IPS-18c (cell line): ENCODE measurements at regions not wholly inside any gene's neighbourhood (a gene's known extent, or its start where the extent isn't known, plus 50 kb on each side); places are given as distances from the start of the nearest gene placed in this dataset.

Source experiments
- H3K4me3 ChIP-seq: 2 replicates; pipeline ENCODE4 v1.7.0; 2013; ENCODE audit warnings: low read depth, mild to moderate bottlenecking, low read length, moderate library complexity; ENCODE audit not compliant: insufficient read depth
- H3K9me3 ChIP-seq: one replicate; pipeline ENCODE4 v1.6.1; 2013; ENCODE audit warnings: mild to moderate bottlenecking, low read length, moderate library complexity; ENCODE audit not compliant: control insufficient read depth, insufficient read depth

- H3K9me3 ChIP-seq: peaks cover 2% of the 10 kb centered on the region
- no peak overlapping the region for H3K4me3 ChIP-seq
Observed at GRCh38 chr5:2277886-2278285, 395.2 kb upstream of the IRX4 start.

DNA sequence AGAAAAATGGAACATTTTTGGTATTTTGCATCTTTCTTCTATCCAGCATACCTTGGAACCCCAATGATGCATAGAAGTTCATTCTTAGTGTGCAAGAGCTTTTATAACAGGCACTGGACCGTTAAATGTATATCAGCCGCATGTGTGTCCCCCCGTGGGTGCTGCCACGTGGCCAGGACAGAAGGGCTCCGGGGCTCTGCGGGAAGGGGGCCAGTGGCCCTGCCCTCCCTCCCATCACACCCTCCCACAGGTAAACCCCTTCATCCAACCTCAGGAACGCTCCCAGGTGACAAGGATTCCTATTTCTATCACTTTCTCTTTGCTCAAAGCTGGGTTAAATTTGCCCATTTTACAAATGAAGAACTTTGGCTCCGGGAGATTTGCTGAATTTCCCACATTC, 393.4 kb upstream of the IRX4 start:
- Histone ChIP-seq H3K4me3 (no peak overlapping the region), H3K9me3 (peaks cover 2% of the 10 kb centered on the region)

DNA sequence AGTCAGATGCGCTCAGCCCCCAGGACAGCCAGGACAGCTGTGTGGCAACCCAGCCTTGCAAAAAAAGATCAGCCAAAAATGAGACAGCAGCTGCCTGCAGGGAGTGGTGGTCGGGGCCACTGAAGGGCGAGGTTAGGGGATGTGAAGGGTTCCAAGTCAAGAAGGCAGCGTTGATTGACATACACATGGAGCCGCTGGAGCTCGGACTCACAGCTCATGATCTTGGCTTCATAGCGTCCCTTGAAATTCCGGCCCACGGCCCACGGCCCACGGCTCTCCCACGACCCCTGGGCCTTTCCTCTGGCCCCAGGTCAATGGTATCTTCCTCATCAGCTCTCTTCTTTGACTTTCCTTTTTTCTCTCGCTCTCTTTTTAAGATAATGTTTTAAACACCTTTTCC, 390.0 kb upstream of the IRX4 start:
- H3K9me3 ChIP-seq: no peaks in the 10 kb centered on the region
- H3K4me3 ChIP-seq: no peak overlapping the region

- H3K4me3 ChIP-seq: no peak overlapping the region
Observed at GRCh38 chr5:2272039-2272438, 389.3 kb upstream of the IRX4 start.

GRCh38 chr5:2271316-2271715, 388.6 kb upstream of the IRX4 start:
- H3K9me3 ChIP-seq: no peaks in the 10 kb centered on the region
- no peak overlapping the region for H3K4me3 ChIP-seq

More at GRCh38 chr5:2272039-2272438, 389.3 kb upstream of the IRX4 start:
- no peaks in the 10 kb centered on the region for H3K9me3 ChIP-seq

- H3K9me3 ChIP-seq: no peaks in the 10 kb centered on the region
- H3K4me3 ChIP-seq: no peak overlapping the region
Observed at GRCh38 chr5:2270467-2270866, 387.7 kb upstream of the IRX4 start.

DNA sequence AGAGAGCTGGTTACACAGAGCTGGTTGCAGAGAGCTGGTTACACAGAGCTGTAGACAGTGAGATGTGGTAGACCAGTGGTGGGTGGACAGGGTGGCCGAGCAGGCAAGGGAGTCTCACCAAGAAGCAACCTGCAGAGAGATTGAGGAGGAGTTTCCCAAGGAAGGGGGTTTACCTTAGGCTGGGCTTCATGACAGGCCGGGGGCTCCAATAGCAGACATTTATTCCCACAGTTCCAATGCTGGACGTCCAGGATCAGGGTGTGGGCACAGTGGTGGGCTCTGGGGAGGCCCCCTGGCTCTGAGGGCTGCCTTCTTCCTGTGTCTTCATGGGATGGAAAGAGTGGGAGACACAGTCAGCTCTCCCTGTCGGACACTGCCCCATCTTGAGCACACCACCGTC, 386.9 kb upstream of the IRX4 start:
- H3K9me3 ChIP-seq: no peaks in the 10 kb centered on the region
- H3K4me3 ChIP-seq: no peak overlapping the region

DNA sequence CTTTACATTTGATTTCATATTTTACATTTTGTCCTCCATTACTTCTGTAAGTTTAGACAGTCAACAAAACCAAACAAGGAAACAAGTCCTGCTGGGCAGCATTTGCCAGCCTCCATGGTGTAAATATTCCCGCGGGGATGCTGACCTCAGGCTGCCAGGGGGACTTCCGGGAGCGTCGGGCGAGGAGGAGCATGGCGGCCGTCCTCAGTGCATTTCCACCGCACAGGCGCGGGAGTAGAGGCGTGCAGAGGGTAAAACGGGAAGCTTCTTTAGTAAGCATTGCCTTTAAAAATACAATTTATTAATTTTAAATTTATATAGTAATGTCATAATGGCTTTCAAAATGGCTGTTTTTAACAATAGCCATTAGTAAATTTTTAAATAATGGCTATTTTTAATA, 385.3 kb upstream of the IRX4 start:
- Histone ChIP-seq H3K9me3 (no peaks in the 10 kb centered on the region), H3K4me3 (no peak overlapping the region)

DNA sequence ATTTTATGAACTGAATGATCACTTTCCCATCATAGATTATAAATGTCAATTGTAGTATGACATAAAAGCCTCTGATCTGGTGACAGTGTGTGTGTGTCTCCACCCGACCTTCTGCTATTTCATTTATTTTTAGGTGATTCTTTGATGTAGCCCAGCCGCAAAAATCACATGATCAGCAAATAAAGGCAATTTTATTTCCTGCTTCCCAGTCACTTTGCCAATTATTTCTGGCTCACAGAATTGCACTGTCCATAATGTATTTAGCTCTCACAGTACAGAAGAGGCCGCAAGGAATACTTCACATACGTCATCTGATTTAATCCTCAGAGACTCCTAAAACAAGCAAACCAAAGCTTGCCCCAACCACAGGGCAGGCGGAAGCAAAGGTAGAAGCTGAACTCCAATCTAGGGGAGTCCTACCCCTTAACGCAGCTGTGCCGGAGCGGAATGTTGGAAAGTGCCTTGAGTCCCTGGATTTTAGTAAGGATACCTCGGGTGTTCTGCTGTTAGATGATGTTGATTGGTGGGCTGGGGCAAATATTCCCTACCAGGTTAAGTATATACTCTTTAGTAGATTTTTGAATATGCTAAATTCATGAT, 384.0 kb upstream of the IRX4 start:
- no peak overlapping the region for H3K4me3 ChIP-seq
- H3K9me3 ChIP-seq: no peaks in the 10 kb centered on the region

- no peak overlapping the region for H3K4me3 ChIP-seq
- no peaks in the 10 kb centered on the region for H3K9me3 ChIP-seq
Observed at GRCh38 chr5:2265341-2265740, 382.6 kb upstream of the IRX4 start.

DNA sequence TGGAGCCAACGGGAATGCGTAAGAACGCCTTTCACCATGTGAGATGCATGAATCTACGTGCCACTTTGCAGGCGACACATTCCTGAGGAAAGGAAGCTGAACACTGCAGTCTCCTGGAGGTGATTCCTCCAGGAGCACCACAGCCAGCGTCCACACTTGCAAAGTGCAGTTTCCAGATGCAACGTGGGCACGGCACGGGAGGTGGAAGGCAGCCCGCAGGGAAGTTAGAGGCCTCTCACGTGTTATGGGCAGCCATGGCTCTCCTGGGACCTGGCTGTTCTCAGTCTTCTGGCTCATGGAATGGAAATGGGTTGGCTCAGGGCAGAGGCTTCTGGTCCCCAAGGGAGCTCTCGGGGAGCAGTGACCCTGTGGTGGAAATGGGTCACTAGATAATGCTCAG, 381.0 kb upstream of the IRX4 start:
- Histone ChIP-seq H3K9me3 (no peaks in the 10 kb centered on the region), H3K4me3 (no peak overlapping the region)

DNA sequence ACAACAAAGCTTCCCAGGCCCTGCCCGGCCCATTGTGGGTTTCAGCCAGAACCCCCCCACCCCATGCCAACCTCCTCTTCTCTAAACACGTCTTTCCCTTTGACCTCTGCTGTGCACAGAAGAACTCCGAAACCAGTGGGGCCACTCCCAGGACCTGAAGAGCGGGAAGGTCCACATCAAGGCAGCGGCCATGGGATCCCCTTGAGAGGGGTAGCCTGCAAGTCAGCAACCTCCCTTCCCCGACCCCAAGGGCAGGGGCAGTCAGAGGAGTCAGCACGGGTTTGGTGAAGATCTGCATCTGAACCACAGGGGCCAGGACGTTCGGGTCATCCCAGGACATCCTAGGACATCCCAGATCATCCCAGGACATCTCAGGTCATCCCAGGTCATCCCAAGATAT, 379.9 kb upstream of the IRX4 start:
- H3K9me3 ChIP-seq: no peaks in the 10 kb centered on the region

DNA sequence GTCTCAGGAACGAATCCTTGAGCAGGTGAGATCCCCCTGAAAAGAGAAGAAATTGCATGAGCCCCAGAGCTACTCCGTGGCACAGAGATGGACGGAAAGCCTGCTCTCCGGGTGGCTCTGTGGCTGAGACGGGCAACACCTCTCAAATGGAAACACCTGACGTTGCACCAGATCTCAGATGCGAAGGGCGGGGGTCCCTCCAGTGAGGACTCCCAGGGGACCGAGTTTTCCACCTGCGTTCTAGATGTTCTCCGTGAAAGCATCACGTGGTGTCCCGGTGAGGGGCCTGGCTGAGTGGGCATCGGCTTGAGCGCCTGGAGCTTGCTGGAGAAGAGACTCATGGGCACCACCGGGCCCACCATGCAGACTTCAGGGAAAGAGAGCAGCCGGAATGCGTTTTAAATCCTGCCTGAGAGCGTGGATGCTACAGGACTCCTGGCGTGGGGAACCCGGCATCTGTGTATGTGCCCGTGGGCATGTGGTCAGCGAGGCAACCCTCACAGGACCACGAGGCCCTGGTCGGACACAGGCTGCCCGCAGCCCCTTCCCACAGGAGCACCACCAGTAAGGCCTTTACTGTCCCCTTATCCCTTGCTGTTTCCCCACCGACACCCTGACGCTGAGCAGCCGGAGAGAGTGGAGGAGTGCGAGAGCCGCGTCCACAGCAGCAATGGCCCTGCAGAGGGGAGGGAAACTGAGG, 378.4 kb upstream of the IRX4 start:
- Histone ChIP-seq H3K4me3 (no peak overlapping the region), H3K9me3 (no peaks in the 10 kb centered on the region)

More for the DNA sequence above, 379.9 kb upstream of the IRX4 start:
- no peak overlapping the region for H3K4me3 ChIP-seq

DNA sequence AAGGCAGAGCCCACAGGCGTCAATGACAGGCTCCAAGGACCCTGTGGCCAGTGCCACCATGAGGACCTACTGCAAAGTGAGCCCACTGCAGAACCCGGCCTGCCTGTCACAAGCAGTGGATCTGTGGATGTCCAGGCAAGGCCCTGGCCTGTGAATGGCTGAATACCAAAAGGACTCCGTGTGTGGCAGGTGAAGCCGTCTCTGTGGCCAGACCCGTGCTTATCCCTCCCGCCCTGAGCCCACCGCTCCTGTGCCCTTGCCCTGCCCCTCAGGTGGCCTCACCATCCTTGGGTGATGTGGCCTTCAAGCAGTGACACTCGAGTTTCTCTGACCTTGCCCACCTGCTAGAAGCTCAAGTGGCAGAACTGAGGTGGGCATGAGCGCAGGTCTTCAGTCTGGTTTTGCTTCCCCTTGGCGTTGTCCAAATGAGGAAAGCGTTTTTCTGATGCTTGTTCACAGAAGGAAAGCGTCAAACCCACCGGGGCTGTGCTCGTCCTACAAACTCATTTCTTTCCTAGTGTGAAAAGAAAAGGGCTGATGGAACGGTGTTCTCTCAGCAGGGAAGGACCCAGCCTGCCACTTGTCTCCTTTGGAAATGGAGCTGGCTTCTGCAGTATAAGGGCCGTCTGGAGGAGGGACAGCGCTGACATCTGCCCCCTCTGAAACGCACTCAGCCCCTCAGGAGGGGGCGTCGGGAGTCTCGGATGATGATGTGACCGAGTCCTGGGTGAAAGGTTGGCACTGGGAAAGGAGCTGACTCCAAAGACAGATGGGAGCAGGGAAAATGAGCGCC, 377.7 kb upstream of the IRX4 start:
- Histone ChIP-seq H3K9me3 (no peaks in the 10 kb centered on the region), H3K4me3 (no peak overlapping the region)

DNA sequence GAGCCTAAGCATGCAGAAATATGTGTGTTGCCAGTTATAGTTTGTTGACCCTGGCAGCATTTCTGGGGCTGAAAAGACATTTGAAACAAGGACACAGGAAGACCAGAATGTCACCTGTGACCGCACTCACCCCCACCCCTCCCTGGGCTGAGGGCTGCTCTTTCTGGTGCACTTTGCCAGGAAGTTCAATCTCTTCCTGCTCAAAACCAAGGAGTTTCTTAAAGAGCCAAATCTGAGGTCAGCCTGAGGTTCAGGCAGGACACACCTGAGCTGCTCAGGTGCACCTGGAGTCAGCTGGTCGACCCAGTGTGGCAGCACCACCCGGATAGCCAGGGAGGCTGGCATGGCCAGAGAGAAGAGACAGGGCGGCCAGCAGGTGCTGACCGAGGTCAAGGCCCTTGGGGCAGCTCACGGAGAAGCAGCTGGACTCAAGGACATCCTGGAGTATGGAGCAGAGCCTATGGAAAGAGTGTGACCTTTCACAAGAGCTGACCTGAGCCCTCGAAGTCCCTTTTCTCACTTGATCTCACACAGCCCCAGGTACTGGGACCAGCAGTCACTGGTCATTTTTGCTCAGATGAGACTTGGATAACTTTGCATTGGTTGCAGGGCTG, 376.9 kb upstream of the IRX4 start:
- no peak overlapping the region for H3K4me3 ChIP-seq
- H3K9me3 ChIP-seq: no peaks in the 10 kb centered on the region

DNA sequence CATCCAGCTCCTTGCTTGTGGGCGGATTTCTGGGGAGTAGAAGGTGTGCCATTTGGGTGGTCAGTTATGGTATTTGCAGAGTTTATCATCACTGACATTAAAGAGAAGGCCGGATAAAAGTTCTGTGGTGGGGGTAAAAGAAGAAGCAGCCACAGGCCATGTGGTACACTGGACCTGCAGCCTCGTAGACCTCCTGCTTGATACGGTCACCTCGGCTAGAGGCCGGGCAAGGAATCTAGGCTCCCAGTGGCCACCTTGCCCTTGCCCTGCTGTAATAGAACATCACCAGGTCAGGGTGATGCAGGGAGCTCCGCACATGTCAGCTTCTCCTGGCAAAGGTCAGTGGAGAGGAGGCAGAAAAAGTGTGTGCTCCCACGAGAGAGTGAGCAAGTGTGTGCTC, 376.1 kb upstream of the IRX4 start:
- Histone ChIP-seq H3K9me3 (no peaks in the 10 kb centered on the region), H3K4me3 (no peak overlapping the region)

DNA sequence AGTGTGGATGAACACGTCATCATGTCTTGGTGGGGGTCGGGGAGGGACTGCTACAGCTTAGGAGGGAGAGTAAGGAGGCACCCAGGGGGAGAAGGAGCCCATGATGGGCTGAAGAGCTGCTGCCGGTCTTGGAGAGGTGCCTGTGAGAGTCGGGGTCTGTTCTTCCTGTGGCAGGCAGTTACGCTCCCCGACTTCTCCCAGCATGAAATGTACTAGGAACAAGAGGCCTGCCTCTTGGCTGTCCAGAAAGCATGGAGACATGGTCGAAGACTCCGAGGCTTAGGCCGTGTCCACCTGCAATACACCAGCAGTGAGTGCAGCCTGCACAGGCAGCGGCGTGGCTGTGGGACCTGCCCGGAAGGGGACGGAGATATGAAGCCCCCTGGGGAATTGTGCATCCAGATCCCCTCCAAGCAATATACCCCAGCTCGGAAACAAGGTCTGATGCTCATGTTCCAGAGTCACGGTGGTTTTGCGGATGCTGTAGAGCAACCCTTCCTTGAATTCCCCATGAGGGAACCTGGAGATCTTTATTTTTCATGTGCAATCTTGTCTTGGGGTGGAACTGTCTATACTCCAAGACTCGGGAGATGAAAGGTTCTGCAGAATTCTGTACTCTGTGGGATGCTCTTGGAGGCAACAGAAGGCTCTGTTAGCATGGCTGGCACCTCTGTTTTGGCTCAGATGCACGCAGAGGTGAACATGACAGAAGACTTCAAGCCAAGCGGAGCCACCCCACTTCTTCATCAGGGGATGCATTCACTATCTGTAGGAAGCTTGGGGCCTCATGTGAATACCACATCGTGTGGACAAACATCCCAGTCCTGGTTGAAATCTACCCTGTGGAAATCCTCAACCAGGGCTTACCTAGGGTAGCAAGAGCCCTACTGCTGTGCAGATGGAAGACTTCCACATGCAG, 374.9 kb upstream of the IRX4 start:
- H3K9me3 ChIP-seq: no peaks in the 10 kb centered on the region
- no peak overlapping the region for H3K4me3 ChIP-seq
